Prostate gland (tissue), 2 donors: ENCODE measurements at regions not wholly inside any gene's neighbourhood (a gene's known extent, or its start where the extent isn't known, plus 50 kb on each side); places are given as distances from the start of the nearest gene placed in this dataset.

Source experiments
- CTCF ChIP-seq, 4 experiments: fragments of 200-600 bp in 2 of 4; fragments of 450-650 bp in 2 of 4; sonication (generic) in 2 of 4; IDR thresholded peaks; 1 replicate in 3 of 4; 2 replicates in 1 of 4; pipeline ENCODE4 v1.5.1; 2016 to 2019; ENCODE audit warnings: antibody characterized with exemption in 4 of 4, mild to moderate bottlenecking in 2 of 4, moderate library complexity in 2 of 4
- POLR2AphosphoS5 ChIP-seq: sonication (generic); formaldehyde crosslinking; IDR thresholded peaks from one replicate; pipeline ENCODE4 v1.6.1; 2017; ENCODE audit warnings: antibody characterized with exemption

- no peak for TF ChIP-seq CTCF (IDR thresholded peaks at IDR 0.05)
- no peak for TF ChIP-seq POLR2AphosphoS5
These were observed 65.0 kb upstream of the ARHGAP5 start for GRCh38 chr14:32012062-32012461.
